ENCODE measurements at regions not wholly inside any gene's neighbourhood (a gene's known extent, or its start where the extent isn't known, plus 50 kb on each side); places are given as distances from the start of the nearest gene placed in this dataset.
"Not testable (repeated sequence)": the region's sequence is repeated elsewhere in the genome, so short reads cannot be mapped to it uniquely, and the experiment has no call there.

GRCh38 chr2:163026136-163026775, 187.7 kb upstream of the KCNH7 start:
- not testable (repeated sequence) for TF ChIP-seq MXD4 (CRISPR knock-in tag; IDR thresholded peaks at IDR 0.05; ENCODE audit: borderline replicate concordance); TEAD4 (CRISPR knock-in tag; IDR thresholded peaks at IDR 0.05); CTCF (IDR thresholded peaks at IDR 0.05); CREM (CRISPR knock-in tag; IDR thresholded peaks at IDR 0.05); PREB (CRISPR knock-in tag; IDR thresholded peaks at IDR 0.05; ENCODE audit: borderline replicate concordance)

All from WTC11 (cell line).